WTC11 (cell line): ENCODE measurements at regions not wholly inside any gene's neighbourhood (a gene's known extent, or its start where the extent isn't known, plus 50 kb on each side); places are given as distances from the start of the nearest gene placed in this dataset.
A peak's percentile ranks its signal among the peaks of the same experiment; 100 is the strongest.

ENCODE experiments used
- ATF2 ChIP-seq: sonication (generic); formaldehyde crosslinking; IDR thresholded peaks from 2 replicates; pipeline ENCODE4 v1.8.1; 2022; ENCODE audit warnings: low read depth, missing genetic modification reagents, borderline replicate concordance
- ATF3 ChIP-seq: sonication (generic); formaldehyde crosslinking; conservative IDR thresholded peaks from 2 replicates; pipeline ENCODE4 v1.8.1; 2022; ENCODE audit warnings: mild to moderate bottlenecking, missing genetic modification reagents
- CREB1 ChIP-seq: sonication (generic); formaldehyde crosslinking; IDR thresholded peaks from 2 replicates; pipeline ENCODE4 v1.8.0; 2023; ENCODE audit warnings: mild to moderate bottlenecking, missing genetic modification reagents
- E2F5 ChIP-seq: sonication (generic); formaldehyde crosslinking; IDR thresholded peaks from 2 replicates; pipeline ENCODE4 v1.8.1; 2022; ENCODE audit warnings: mild to moderate bottlenecking, moderate library complexity, missing genetic modification reagents
- ERG ChIP-seq: fragments of 250-450 bp; sonication (Bioruptor Pico); IDR thresholded peaks from 2 replicates; pipeline ENCODE4 v1.8.0; 2021; ENCODE audit warnings: mild to moderate bottlenecking
- ETV6 ChIP-seq: sonication (generic); formaldehyde crosslinking; IDR thresholded peaks from 2 replicates; pipeline ENCODE4 v1.8.1; 2022; ENCODE audit warnings: mild to moderate bottlenecking, missing genetic modification reagents
- FOXK1 ChIP-seq: sonication (generic); formaldehyde crosslinking; IDR thresholded peaks from 2 replicates; pipeline ENCODE4 v1.8.0; 2022; ENCODE audit warnings: mild to moderate bottlenecking, moderate library complexity, missing genetic modification reagents
- FOXP4 ChIP-seq: sonication (generic); formaldehyde crosslinking; IDR thresholded peaks from 2 replicates; pipeline ENCODE4 v1.8.0; 2022; ENCODE audit warnings: mild to moderate bottlenecking, missing genetic modification reagents
- GTF2I ChIP-seq: fragments of 250-450 bp; sonication (Bioruptor Pico); conservative IDR thresholded peaks from 2 replicates; pipeline ENCODE4 v1.4.0; 2021; ENCODE audit warnings: mild to moderate bottlenecking
- JUN ChIP-seq: sonication (generic); formaldehyde crosslinking; IDR thresholded peaks from 2 replicates; pipeline ENCODE4 v1.8.0; 2023; ENCODE audit warnings: mild to moderate bottlenecking, missing genetic modification reagents
- MAX ChIP-seq: sonication (generic); formaldehyde crosslinking; IDR thresholded peaks from 2 replicates; pipeline ENCODE4 v1.8.0; 2022; ENCODE audit warnings: mild to moderate bottlenecking, missing genetic modification reagents
- MXD4 ChIP-seq: fragments of 250-450 bp; sonication (Bioruptor Pico); IDR thresholded peaks from 2 replicates; pipeline ENCODE4 v1.8.0; 2021; ENCODE audit warnings: mild to moderate bottlenecking, moderate library complexity, borderline replicate concordance
- NFE2L1 ChIP-seq: sonication (generic); formaldehyde crosslinking; IDR thresholded peaks from 2 replicates; pipeline ENCODE4 v1.8.1; 2023; ENCODE audit warnings: missing genetic modification reagents
- NFYB ChIP-seq: sonication (generic); formaldehyde crosslinking; conservative IDR thresholded peaks from 2 replicates; pipeline ENCODE4 v1.8.0; 2022; ENCODE audit warnings: low read depth, missing genetic modification reagents
- SMAD3 ChIP-seq: sonication (generic); formaldehyde crosslinking; IDR thresholded peaks from 2 replicates; pipeline ENCODE4 v1.8.0; 2022; ENCODE audit warnings: missing genetic modification reagents, mild to moderate bottlenecking, borderline replicate concordance
- SMAD4 ChIP-seq: sonication (generic); formaldehyde crosslinking; IDR thresholded peaks from 2 replicates; pipeline ENCODE4 v1.8.0; 2022; ENCODE audit warnings: mild to moderate bottlenecking, missing genetic modification reagents
- SP1 ChIP-seq: sonication (generic); formaldehyde crosslinking; conservative IDR thresholded peaks from 2 replicates; pipeline ENCODE4 v1.8.1; 2022; ENCODE audit warnings: missing genetic modification reagents
- TCF7 ChIP-seq: sonication (generic); formaldehyde crosslinking; IDR thresholded peaks from 2 replicates; pipeline ENCODE4 v1.8.0; 2022; ENCODE audit warnings: mild to moderate bottlenecking, low read depth, missing genetic modification reagents, moderate library complexity
- TEAD1 ChIP-seq: sonication (generic); formaldehyde crosslinking; IDR thresholded peaks from 2 replicates; pipeline ENCODE4 v1.8.0; 2022; ENCODE audit warnings: mild to moderate bottlenecking, missing genetic modification reagents
- TEAD4 ChIP-seq: sonication (generic); formaldehyde crosslinking; IDR thresholded peaks from 2 replicates; pipeline ENCODE4 v1.8.0; 2022; ENCODE audit warnings: mild to moderate bottlenecking, missing genetic modification reagents
- TP53 ChIP-seq: sonication (generic); formaldehyde crosslinking; IDR thresholded peaks from 2 replicates; pipeline ENCODE4 v1.8.1; 2023; ENCODE audit warnings: mild to moderate bottlenecking, missing genetic modification reagents
- USF1 ChIP-seq: sonication (generic); formaldehyde crosslinking; IDR thresholded peaks from 2 replicates; pipeline ENCODE4 v1.8.0; 2022; ENCODE audit warnings: mild to moderate bottlenecking, missing genetic modification reagents
- USF2 ChIP-seq: sonication (generic); formaldehyde crosslinking; IDR thresholded peaks from 2 replicates; pipeline ENCODE4 v1.8.1; 2023; ENCODE audit warnings: mild to moderate bottlenecking, missing genetic modification reagents, moderate library complexity
- ZNF138 ChIP-seq: sonication (generic); formaldehyde crosslinking; conservative IDR thresholded peaks from 2 replicates; pipeline ENCODE4 v1.8.1; 2022; ENCODE audit warnings: mild to moderate bottlenecking, moderate library complexity, missing genetic modification reagents
- ZNF281 ChIP-seq: sonication (generic); formaldehyde crosslinking; IDR thresholded peaks from 2 replicates; pipeline ENCODE4 v1.8.0; 2023; ENCODE audit warnings: mild to moderate bottlenecking, missing genetic modification reagents
- ZNF423 ChIP-seq: fragments of 250-450 bp; sonication (Bioruptor Pico); IDR thresholded peaks from 2 replicates; pipeline ENCODE4 v2.1.2; 2022; ENCODE audit warnings: mild to moderate bottlenecking, moderate library complexity
- ZSCAN18 ChIP-seq: fragments of 250-450 bp; sonication (Bioruptor Pico); IDR thresholded peaks from 2 replicates; pipeline ENCODE4 v2.1.2; 2022; ENCODE audit warnings: mild to moderate bottlenecking, moderate library complexity

- TF ChIP-seq ZSCAN18 = no peak
- peak; percentile 36; the same call in 1 of the 2 replicates for TF ChIP-seq SMAD3 (CRISPR knock-in tag)
- peak; percentile 86; the same call in 1 of the 2 replicates for TF ChIP-seq FOXP4 (CRISPR knock-in tag)
- TF ChIP-seq ZNF138 (CRISPR knock-in tag) = no peak
- peak; percentile 40; the same call in 1 of the 2 replicates for TF ChIP-seq MAX (CRISPR knock-in tag)
- peak; percentile 48; the same call in 1 of the 2 replicates for TF ChIP-seq FOXK1 (CRISPR knock-in tag)
- peak; percentile 82 for TF ChIP-seq NFE2L1 (CRISPR knock-in tag)
- peak; percentile 84; the same call in 1 of the 2 replicates for TF ChIP-seq TEAD1
- TF ChIP-seq USF2 = no peak
- no peak for TF ChIP-seq ERG (CRISPR knock-in tag)
- no peak for TF ChIP-seq ATF2 (CRISPR knock-in tag)
- TF ChIP-seq JUN (CRISPR knock-in tag) = peak; percentile 87; the same call in 1 of the 2 replicates
- TF ChIP-seq TCF7 (CRISPR knock-in tag) = 0 out of 2 replicates have a peak, but pooled peaks have one; percentile 34
- TF ChIP-seq MXD4 (CRISPR knock-in tag) = no peak
- TF ChIP-seq NFYB (CRISPR knock-in tag) = no peak
- TF ChIP-seq USF1 (CRISPR knock-in tag) = peak; percentile 66
- 0 out of 2 replicates have a peak, but pooled peaks have one; percentile 22 for TF ChIP-seq ZNF281 (CRISPR knock-in tag)
- TF ChIP-seq E2F5 (CRISPR knock-in tag) = no peak
- TF ChIP-seq ATF3 (CRISPR knock-in tag) = no peak
- TF ChIP-seq GTF2I (CRISPR knock-in tag) = no peak
- 0 out of 2 replicates have a peak, but pooled peaks have one; percentile 23 for TF ChIP-seq ETV6 (CRISPR knock-in tag)
- no peak for TF ChIP-seq ZNF423 (CRISPR knock-in tag)
- TF ChIP-seq TP53 = peak; percentile 68; the same call in 1 of the 2 replicates
- no peak for TF ChIP-seq SP1
- TF ChIP-seq TEAD4 (CRISPR knock-in tag) = peak; percentile 63; the same call in 1 of the 2 replicates
- peak; percentile 69; the same call in 1 of the 2 replicates for TF ChIP-seq SMAD4 (CRISPR knock-in tag)
- no peak for TF ChIP-seq CREB1 (CRISPR knock-in tag)
Observed at GRCh38 chr5:141734501-141735229, 52.6 kb upstream of the ARAP3 start (continued).
